Right atrium auricular region (tissue), 2 donors: ENCODE measurements at regions not wholly inside any gene's neighbourhood (a gene's known extent, or its start where the extent isn't known, plus 50 kb on each side); places are given as distances from the start of the nearest gene placed in this dataset.

Experiments
- DNase-seq: peaks from one replicate; pipeline ENCODE4 v3.0.0-alpha.2; 2019; ENCODE audit warnings: low spot score
- H3K27ac ChIP-seq, 2 donors: fragments of 200-600 bp; sonication (generic); 1 replicate in 1 of 2; 2 replicates in 1 of 2; pipeline ENCODE4 v1.5.1; 2016 to 2019
- H3K27me3 ChIP-seq, 2 donors: fragments of 200-600 bp; sonication (generic); one replicate each; pipeline versions ENCODE4 v1.5.1 to v1.6.0; 2017 to 2019
- H3K36me3 ChIP-seq: fragments of 200-600 bp; sonication (generic); one replicate; pipeline ENCODE4 v1.5.1; 2016
- H3K4me1 ChIP-seq, 2 donors: fragments of 200-600 bp; sonication (generic); one replicate each; pipeline versions ENCODE4 v1.5.1 to v1.6.0; 2017 to 2019
- H3K4me3 ChIP-seq, 2 donors: fragments of 200-600 bp; sonication (generic); 1 replicate in 1 of 2; 2 replicates in 1 of 2; pipeline ENCODE4 v1.5.1; 2017 to 2019; ENCODE audit warnings: mild to moderate bottlenecking in 1 of 2, moderate library complexity in 1 of 2
- H3K9me3 ChIP-seq, 2 donors: fragments of 200-600 bp; sonication (generic); one replicate each; pipeline ENCODE4 v1.5.1; 2019
- TF ChIP-seq, protein P1 (sequence below), 2 donors: fragments of 200-600 bp; sonication (generic); IDR thresholded peaks; one replicate each; pipeline ENCODE4 v1.5.1; 2019; ENCODE audit warnings: antibody characterized with exemption in 2 of 2

DNA sequence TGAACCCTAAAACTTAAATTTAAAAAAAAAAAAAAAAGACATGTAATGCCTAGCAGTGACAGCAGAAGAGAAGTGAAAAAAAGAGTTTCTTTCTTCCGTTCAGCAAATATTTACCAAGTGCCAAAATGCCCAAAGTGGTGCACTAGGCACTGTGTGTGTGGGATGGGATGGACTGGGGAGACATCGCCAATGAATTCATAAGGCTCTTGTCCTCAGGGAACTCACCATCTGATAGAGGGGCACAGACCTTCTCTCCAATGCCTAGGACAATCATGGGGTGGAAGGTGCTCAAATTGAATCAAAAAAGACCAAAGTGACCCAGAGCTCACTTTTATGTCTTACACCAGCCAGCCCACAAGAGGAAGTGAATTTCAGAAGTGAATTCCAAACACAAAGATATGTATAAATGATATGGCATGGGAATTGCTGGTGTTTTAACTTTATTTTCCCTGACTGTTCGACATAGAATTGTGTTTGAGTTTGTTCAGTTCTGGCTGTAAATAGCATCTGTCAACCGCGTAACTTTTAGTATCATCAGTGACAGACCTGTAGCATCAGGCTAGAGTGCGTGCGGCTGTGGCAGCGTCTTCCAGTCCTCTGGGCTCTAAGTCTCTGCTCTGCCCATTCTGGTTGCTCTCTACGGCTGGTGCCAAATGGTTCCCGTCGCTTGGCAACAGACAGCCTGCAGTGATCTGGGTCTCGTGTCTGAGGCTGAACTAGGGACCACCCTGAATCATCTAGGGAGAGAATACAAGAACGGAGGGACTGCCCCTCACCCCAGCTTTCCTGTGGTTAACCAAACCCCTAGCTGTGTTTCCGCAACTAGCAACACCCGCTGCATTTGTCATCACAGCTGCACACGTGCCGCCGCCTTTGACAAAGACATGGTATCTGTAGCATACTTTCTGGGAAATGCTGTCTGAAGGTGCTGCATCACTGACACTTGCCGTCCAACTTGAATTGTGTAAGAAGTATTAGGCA lies 154.0 kb upstream of the THBS1 start:
- no peaks in the 10 kb centered on the region for H3K27me3 ChIP-seq
- H3K4me3 ChIP-seq = no peak overlapping the region
- H3K4me1 ChIP-seq = peaks cover 0 to 35% of the 10 kb centered on the region in 2 donors
- DNase-seq = peak; percentile 84
- H3K27ac ChIP-seq = peak overlapping the region; percentile 70 to 88
- TF ChIP-seq, protein P1, sequence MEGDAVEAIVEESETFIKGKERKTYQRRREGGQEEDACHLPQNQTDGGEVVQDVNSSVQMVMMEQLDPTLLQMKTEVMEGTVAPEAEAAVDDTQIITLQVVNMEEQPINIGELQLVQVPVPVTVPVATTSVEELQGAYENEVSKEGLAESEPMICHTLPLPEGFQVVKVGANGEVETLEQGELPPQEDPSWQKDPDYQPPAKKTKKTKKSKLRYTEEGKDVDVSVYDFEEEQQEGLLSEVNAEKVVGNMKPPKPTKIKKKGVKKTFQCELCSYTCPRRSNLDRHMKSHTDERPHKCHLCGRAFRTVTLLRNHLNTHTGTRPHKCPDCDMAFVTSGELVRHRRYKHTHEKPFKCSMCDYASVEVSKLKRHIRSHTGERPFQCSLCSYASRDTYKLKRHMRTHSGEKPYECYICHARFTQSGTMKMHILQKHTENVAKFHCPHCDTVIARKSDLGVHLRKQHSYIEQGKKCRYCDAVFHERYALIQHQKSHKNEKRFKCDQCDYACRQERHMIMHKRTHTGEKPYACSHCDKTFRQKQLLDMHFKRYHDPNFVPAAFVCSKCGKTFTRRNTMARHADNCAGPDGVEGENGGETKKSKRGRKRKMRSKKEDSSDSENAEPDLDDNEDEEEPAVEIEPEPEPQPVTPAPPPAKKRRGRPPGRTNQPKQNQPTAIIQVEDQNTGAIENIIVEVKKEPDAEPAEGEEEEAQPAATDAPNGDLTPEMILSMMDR (IDR thresholded peaks at IDR 0.05) = no peak
- no peaks in the 10 kb centered on the region for H3K9me3 ChIP-seq
- no peaks in the 10 kb centered on the region for H3K36me3 ChIP-seq

DNA sequence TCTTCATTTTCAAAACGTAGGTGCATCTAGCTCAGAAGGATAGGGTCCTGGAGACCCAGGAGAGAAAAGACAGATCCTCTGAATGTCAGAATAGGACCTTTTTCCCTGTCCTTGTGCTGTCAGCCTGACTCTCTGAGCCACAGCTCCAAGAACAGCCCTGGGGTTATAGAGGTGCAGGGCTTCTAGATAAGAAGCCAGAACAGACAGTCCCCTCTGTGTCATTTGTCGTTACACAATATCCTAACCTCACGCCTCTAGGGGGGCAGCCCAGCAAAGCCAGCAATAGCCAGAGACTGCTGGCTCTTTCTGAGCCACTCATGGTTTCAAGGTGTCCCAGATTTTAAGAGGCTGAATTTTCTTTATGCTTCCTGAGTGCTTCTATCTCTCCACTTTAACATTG lies 153.2 kb upstream of the THBS1 start:
- H3K27me3 ChIP-seq = no peaks in the 10 kb centered on the region
- H3K27ac ChIP-seq = peak overlapping the region; percentile 70 to 88
- H3K4me1 ChIP-seq = peaks cover 0 to 42% of the 10 kb centered on the region in 2 donors
- TF ChIP-seq, protein P1 (IDR thresholded peaks at IDR 0.05) = no peak
- H3K36me3 ChIP-seq = no peaks in the 10 kb centered on the region
- H3K4me3 ChIP-seq = no peak overlapping the region
- no peaks in the 10 kb centered on the region for H3K9me3 ChIP-seq
- DNase-seq = peak; percentile 70

DNA sequence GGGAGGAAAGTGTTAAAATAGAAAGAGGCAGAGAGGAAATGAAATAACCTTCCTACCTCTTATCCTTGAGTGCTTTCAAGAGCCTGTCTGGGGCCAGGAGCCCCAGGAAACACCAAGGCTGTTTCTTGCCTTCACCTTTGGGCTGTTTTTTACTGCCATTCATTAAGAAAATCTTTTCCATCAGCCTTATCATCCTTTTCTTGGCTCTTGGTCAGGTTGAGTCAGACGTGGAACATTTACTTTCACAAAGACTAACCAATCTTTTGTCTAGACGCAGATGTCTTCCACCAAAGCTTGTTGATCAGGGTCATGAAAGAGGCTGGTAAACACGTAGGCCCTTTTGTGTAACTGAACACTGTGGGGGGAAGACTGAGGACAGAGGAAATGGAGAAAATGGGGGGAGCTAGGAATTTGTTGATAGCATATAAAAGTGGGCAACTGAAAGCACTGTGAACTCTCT lies 151.0 kb upstream of the THBS1 start:
- Histone ChIP-seq H3K4me3 (no peak overlapping the region), H3K9me3 (no peaks in the 10 kb centered on the region), H3K36me3 (no peaks in the 10 kb centered on the region), H3K27ac (peak overlapping the region; percentile 47 to 88), H3K4me1 (peaks cover 0 to 64% of the 10 kb centered on the region in 2 donors), H3K27me3 (no peaks in the 10 kb centered on the region)
- TF ChIP-seq, protein P1 (IDR thresholded peaks at IDR 0.05) = no peak
- DNase-seq = no peak

DNA sequence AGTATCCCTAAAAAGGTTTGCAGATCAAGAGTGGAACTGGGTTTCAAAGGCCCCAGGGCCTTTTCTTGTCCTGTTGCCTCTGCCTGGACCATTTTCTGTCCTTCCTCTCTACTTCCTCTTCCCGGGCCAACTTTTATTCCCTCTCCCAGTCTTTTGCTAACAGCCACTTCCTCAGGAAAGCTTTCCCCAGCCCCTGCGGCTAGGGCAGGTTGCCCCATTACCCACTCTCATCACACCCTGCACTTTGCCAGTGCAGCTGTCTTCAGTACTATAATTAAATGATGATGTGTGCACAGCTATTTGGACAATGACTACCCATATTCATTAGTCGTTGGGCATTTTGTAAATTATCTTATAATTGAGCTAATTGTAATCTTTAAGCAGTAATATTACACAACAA lies 150.5 kb upstream of the THBS1 start:
- Histone ChIP-seq H3K4me3 (no peak overlapping the region), H3K36me3 (no peaks in the 10 kb centered on the region), H3K9me3 (no peaks in the 10 kb centered on the region), H3K4me1 (peaks cover 0 to 69% of the 10 kb centered on the region in 2 donors), H3K27me3 (no peaks in the 10 kb centered on the region), H3K27ac (peak overlapping the region; percentile 47 to 88)
- no peak for DNase-seq
- TF ChIP-seq, protein P1 (IDR thresholded peaks at IDR 0.05) = no peak

DNA sequence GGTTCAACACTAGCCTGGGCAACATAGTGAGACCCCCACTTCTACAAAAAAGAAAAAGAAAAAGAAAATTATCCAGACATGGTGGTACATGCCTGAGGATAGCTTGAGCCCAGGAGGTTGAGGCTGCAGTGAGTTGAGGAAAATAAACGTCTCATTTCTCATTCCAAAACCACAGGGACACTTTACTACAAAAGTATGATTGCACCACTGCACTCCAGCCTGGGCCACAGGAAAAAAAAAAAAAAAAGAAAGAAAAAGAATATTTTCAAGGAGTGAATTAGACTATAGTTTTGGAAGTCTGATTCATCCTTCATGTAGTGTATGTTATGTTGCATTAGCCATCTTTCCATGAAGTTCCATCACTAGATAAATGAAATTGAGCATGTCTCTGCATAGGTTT lies 149.5 kb upstream of the THBS1 start:
- H3K27ac ChIP-seq = peak overlapping the region in 1 of 2 donors; percentile 71
- no peak overlapping the region for H3K4me3 ChIP-seq
- TF ChIP-seq, protein P1 (IDR thresholded peaks at IDR 0.05) = no peak
- no peak for DNase-seq
- H3K27me3 ChIP-seq = no peaks in the 10 kb centered on the region
- no peaks in the 10 kb centered on the region for H3K9me3 ChIP-seq
- H3K36me3 ChIP-seq = no peaks in the 10 kb centered on the region
- H3K4me1 ChIP-seq = peaks cover 0 to 78% of the 10 kb centered on the region in 2 donors
